HG03565 (cell line): ENCODE measurements at regions not wholly inside any gene's neighbourhood (a gene's known extent, or its start where the extent isn't known, plus 50 kb on each side); places are given as distances from the start of the nearest gene placed in this dataset.
"Not testable (repeated sequence)": the region's sequence is repeated elsewhere in the genome, so short reads cannot be mapped to it uniquely, and the experiment has no call there.

Experiments used
- ATAC-seq: cut with Tn5 transposase; IDR thresholded peaks from one replicate; pipeline ENCODE4 v1.9.1; 2021; ENCODE audit warnings: mild to moderate bottlenecking, moderate library complexity; ENCODE audit not compliant: unreplicated experiment

DNA sequence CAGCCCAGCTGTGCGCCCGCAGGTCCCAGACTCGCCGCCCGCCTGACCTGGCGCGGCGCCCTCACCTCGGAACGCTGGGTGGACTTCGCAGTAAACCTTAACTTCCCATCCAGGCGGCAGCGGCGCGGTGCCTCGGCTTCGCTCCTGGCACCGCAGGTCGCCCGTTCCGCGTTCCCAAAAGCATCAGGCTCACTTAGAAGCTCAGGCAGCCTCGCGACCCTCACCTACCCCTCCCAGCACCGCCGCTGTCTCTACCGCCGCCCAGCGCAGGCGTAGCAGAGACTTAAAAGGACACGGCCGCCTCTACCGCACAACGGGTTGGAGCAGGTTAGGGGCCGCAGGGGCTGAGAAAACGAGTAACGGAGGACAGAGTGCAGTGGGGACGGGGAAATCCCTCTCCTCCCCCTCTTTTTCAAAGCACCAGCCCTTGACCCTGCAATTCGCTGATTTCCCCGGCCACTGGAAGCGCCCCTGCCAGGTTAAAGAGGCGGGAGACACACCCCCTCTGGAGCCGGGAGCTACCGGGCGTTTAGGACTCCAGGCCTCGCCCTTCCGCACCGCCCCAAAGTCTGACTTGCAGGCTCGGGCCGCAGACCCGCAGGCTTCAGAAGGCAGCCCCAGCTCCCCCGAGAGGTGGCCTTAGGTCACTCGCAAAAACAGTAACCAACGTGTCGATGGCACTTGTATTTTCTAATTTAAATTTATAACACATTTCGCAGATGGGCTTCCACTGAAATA lies 328.5 kb downstream of the FAM72C start:
- no peak for ATAC-seq

DNA sequence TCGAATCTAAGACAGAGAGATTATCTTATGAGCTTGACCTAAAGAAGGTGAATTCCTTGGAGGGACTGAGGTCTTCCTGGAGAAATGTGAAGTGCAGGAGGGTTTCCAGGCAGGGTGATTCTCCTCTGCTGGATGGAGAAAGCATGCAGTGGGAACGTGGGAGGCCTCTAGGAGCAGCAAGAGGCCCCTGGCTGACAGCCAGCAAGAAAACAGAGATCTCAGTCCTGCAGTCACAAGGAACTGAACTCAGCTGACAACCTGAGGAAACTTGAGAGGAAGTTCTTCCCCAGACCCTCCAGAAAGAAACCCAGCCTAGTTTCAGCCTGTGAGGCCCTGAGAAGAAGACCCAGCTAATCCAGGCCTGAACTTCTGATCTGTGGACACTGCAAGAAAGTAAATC lies 345.9 kb downstream of the FAM72C start:
- no peak for ATAC-seq

GRCh38 chr1:143619851-143620250 lies 351.9 kb downstream of the FAM72C start:
- no peak for ATAC-seq

DNA sequence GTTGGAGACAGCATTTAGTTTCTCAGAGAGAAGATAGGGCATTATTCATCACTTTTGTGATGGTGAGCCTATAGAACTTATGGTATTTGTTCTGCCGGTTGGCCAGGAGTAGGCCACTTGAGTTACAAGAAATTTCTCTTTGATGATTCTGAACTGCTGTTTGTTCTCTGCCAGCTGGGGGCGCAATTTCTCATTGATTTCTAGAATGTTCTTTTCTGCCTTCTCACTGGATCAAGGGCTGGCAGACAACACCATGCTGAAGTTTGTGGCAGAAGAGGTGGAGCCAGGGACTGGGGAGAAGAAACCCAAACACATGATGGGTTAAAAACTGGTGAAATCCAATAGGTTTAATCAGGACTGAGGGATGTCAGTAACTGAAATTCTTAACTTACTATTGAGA lies 360.6 kb downstream of the FAM72C start:
- no peak for ATAC-seq

DNA sequence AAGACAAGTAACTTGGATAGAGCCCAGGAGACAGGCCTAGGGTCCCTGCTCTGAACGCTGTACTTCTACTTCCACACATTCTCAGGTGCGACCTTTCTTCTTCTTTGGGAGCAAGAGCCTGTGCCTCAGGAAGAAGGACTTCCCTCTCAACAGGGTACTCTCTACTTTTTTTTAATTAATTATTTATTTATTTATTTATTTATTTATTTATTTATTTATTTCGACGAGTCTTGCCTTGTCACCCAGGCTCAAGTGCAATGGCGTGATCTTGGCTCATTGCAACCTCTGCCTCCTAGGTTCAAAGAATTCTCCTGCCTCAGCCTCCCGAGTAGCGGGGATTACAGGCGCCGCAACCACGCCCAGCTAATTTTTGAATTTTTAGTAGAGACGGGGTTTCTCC lies 361.6 kb downstream of the FAM72C start:
- ATAC-seq, result no peak

GRCh38 chr1:143604887-143605286 lies 366.9 kb downstream of the FAM72C start:
- ATAC-seq, result no peak

- no peak for ATAC-seq
Measured at GRCh38 chr1:143584508-143584907, 387.3 kb downstream of the FAM72C start.

GRCh38 chr1:143574891-143575520 lies 396.8 kb downstream of the FAM72C start:
- no peak for ATAC-seq

DNA sequence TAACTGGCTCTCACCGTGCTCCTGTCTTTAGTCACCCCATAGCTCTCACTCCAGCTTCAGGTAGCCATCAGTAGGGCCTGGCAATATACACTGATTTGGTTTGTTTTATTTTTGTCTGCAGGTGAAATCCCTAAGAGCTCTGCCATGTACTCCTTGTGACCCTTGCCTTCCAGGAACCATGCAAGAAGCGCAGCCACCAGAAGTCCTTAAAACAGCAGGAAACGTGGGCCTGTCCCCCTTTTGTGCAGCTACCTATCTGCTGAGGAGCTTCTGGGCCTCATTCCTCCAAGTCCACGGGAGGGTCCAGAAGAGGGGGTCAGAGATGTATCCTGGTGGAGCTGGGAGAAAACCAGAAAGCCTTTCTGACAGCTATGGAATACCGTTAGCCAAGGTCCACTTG lies 399.1 kb downstream of the FAM72C start:
- not testable (repeated sequence) for ATAC-seq

- not testable (repeated sequence) for ATAC-seq
Measured at GRCh38 chr1:143563761-143564160, 408.0 kb downstream of the FAM72C start.

GRCh38 chr1:143553627-143554026 lies 418.2 kb downstream of the FAM72C start:
- no peak for ATAC-seq

DNA sequence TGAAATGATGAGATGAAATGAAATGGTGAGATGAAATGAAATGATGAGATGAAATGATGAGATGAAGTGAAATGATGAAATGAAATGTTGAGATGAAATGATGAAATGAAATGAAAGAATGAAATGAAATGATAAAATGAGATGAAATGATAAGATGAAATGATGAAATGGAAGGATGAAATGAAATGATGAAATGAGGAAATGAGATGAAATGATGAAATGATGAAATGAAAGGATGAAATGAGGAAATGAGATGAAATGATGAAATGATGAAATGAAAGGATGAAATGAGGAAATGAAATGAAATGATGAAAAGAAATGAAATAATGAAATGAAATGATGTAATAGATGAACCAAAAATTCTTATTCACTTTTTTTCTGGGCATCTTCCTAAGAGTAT lies 467.1 kb downstream of the FAM72C start:
- ATAC-seq, result not testable (repeated sequence)

- ATAC-seq, result not testable (repeated sequence)
Measured at GRCh38 chr1:143504080-143504479, 467.7 kb downstream of the FAM72C start.

GRCh38 chr1:143503048-143503447 lies 468.7 kb downstream of the FAM72C start:
- not testable (repeated sequence) for ATAC-seq

- not testable (repeated sequence) for ATAC-seq
Measured at GRCh38 chr1:143502038-143502437, 469.7 kb downstream of the FAM72C start.

DNA sequence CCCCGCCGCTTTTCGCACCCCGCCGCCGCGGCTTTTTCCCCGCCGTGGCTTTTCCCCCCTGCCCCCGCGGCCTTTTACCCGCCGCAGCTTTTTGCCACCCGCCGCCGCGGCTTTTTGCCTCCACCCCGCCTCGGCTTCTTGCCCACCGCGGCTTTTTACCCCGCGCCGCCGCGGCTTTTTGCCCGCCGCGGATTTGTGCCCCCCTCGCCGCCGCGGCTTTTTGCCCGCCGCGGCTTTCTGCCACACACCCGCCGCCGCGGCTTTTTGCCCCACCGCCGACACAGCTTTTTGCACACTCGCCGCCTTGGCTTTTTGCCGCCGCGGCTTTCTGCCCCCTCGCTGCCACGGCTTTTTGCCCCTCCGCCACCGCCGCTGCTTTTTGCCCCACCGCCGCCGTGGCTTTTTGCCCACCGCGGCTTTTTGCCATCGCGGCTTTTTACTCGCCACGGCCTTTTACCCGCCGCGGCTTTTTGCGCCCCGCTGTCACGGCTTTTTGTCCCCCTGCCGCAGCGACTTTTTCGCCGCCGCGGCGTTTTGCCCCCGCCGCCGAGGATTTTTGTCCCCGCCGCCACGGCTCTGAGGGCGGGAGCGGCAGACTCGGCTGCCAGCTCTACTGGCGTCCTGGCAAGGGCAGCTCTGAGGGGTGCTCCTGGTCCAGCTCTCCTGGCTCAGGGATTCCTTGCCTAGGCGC lies 473.6 kb downstream of the FAM72C start:
- ATAC-seq, result not testable (repeated sequence)

- ATAC-seq, result no peak
Measured at GRCh38 chr1:143497374-143497747, 474.4 kb downstream of the FAM72C start.

DNA sequence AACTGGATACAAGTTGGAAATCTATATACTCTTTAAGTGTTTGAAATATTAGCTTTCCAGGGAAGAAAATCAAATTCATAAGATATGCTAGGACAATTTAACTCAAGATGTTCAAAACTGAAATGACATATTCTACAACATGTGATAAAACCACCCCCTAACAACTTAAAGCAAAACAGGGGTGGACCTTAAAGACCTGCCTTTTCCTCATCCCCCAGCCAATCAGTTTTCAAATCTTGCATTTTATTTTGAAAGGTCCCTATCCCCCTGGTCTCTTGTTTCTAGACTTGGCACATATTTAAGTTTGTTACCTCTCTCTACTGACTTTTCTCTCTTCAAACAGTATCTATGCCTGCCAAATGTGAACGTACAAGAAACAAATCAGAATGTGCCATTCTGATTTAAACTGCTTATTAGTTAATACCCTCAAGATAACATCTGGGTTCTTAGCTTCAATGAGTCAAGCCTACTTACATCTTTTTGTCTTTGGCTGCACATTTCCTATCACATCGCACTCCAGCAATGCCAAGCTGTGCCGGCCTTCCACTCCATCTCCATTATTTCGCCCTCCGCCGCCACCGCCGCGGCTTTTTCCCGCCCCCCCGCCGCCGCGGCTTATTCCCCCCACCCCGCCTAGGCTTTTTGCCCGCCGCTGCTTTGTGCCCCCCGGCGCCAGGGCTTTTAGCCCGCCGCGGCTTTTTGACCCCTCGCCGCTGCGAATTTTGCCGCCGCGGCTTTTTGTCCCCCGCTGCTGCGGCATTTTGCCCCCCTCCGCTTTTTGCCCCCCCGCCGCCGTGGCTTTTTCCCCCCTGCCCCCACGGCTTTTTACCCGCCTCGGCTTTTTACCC lies 475.0 kb downstream of the FAM72C start:
- ATAC-seq, result not testable (repeated sequence)
